ENCODE measurements at regions not wholly inside any gene's neighbourhood (a gene's known extent, or its start where the extent isn't known, plus 50 kb on each side); places are given as distances from the start of the nearest gene placed in this dataset.

- ATAC-seq (ENCODE audit: low FRiP score) = no peak
- intact Hi-C loops (cut with DNase I) = no loop called here
- WGBS, 2 donors = 30 to 33% methylated on average over 2 of the region's 2 CpGs
These were observed 1751.2 kb downstream of the SI start for GRCh38 chr3:163327086-163327485.

GRCh38 chr3:163315786-163316185 is 1762.5 kb downstream of the SI start:
- Histone ChIP-seq H3K4me3 (ENCODE audit: low read length in 2 of 2) (no peak overlapping the region), H3K4me1 (ENCODE audit: control insufficient read depth in 1 of 2, insufficient read depth in 2 of 2, low read length in 2 of 2) (no peaks in the 10 kb centered on the region), H3K27me3 (ENCODE audit: control insufficient read depth in 1 of 2, insufficient read depth in 2 of 2, low read length in 1 of 2) (no peaks in the 10 kb centered on the region), H3K36me3 (ENCODE audit: control insufficient read depth in 1 of 2, insufficient read depth in 2 of 2, low read length in 1 of 2) (no peaks in the 10 kb centered on the region), H3K27ac (ENCODE audit: low read depth in 1 of 2, low read length in 2 of 2) (no peak overlapping the region), H3K9me3 (ENCODE audit: control insufficient read depth, low read length) (no peaks in the 10 kb centered on the region)
- DNase-seq = no peak
- ATAC-seq (ENCODE audit: low FRiP score) = no peak
- intact Hi-C loops (cut with DNase I) = no loop called here

More at GRCh38 chr3:163327086-163327485, 1751.2 kb downstream of the SI start:
- H3K4me1 ChIP-seq (ENCODE audit: control insufficient read depth in 1 of 2, insufficient read depth in 2 of 2, low read length in 2 of 2) = peaks cover 2 to 3% of the 10 kb centered on the region in 2 donors
- no peak overlapping the region for H3K27ac ChIP-seq (ENCODE audit: low read depth in 1 of 2, low read length in 2 of 2)
- peaks cover 3% of the 10 kb centered on the region for H3K9me3 ChIP-seq (ENCODE audit: control insufficient read depth, low read length)
- no peaks in the 10 kb centered on the region for H3K27me3 ChIP-seq (ENCODE audit: control insufficient read depth in 1 of 2, insufficient read depth in 2 of 2, low read length in 1 of 2)
- H3K4me3 ChIP-seq (ENCODE audit: low read length in 2 of 2) = no peak overlapping the region
- DNase-seq = no peak
- no peaks in the 10 kb centered on the region for H3K36me3 ChIP-seq (ENCODE audit: control insufficient read depth in 1 of 2, insufficient read depth in 2 of 2, low read length in 1 of 2)

GRCh38 chr3:163306405-163306804 is 1771.9 kb downstream of the SI start:
- Histone ChIP-seq H3K27me3 (ENCODE audit: control insufficient read depth in 1 of 2, insufficient read depth in 2 of 2, low read length in 1 of 2) (no peaks in the 10 kb centered on the region), H3K27ac (ENCODE audit: low read depth in 1 of 2, low read length in 2 of 2) (no peak overlapping the region), H3K9me3 (ENCODE audit: control insufficient read depth, low read length) (no peaks in the 10 kb centered on the region), H3K4me3 (ENCODE audit: low read length in 2 of 2) (no peak overlapping the region), H3K36me3 (ENCODE audit: control insufficient read depth in 1 of 2, insufficient read depth in 2 of 2, low read length in 1 of 2) (no peaks in the 10 kb centered on the region), H3K4me1 (ENCODE audit: control insufficient read depth in 1 of 2, insufficient read depth in 2 of 2, low read length in 2 of 2) (no peaks in the 10 kb centered on the region)
- no peak for ATAC-seq (ENCODE audit: low FRiP score)
- DNase-seq = no peak
- WGBS, 2 donors = 97 to 98% methylated on average over 2 of the region's 2 CpGs
- intact Hi-C loops (cut with DNase I) = no loop called here

GRCh38 chr3:163273694-163274093 is 1777.1 kb downstream of the OTOL1 start:
- WGBS, 2 donors = 75 to 81% methylated on average over 2 of the region's 2 CpGs
- Histone ChIP-seq H3K4me3 (ENCODE audit: low read length in 2 of 2) (no peak overlapping the region), H3K4me1 (ENCODE audit: control insufficient read depth in 1 of 2, insufficient read depth in 2 of 2, low read length in 2 of 2) (no peaks in the 10 kb centered on the region), H3K36me3 (ENCODE audit: control insufficient read depth in 1 of 2, insufficient read depth in 2 of 2, low read length in 1 of 2) (no peaks in the 10 kb centered on the region), H3K27ac (ENCODE audit: low read depth in 1 of 2, low read length in 2 of 2) (no peak overlapping the region), H3K9me3 (ENCODE audit: control insufficient read depth, low read length) (no peaks in the 10 kb centered on the region), H3K27me3 (ENCODE audit: control insufficient read depth in 1 of 2, insufficient read depth in 2 of 2, low read length in 1 of 2) (no peaks in the 10 kb centered on the region)
- intact Hi-C loops (cut with DNase I) = no loop called here
- ATAC-seq (ENCODE audit: low FRiP score) (no peak), DNase-seq (no peak)

- Histone ChIP-seq H3K9me3 (ENCODE audit: control insufficient read depth, low read length) (no peaks in the 10 kb centered on the region), H3K27ac (ENCODE audit: low read depth in 1 of 2, low read length in 2 of 2) (no peak overlapping the region), H3K4me1 (ENCODE audit: control insufficient read depth in 1 of 2, insufficient read depth in 2 of 2, low read length in 2 of 2) (no peaks in the 10 kb centered on the region), H3K36me3 (ENCODE audit: control insufficient read depth in 1 of 2, insufficient read depth in 2 of 2, low read length in 1 of 2) (no peaks in the 10 kb centered on the region), H3K4me3 (ENCODE audit: low read length in 2 of 2) (no peak overlapping the region), H3K27me3 (ENCODE audit: control insufficient read depth in 1 of 2, insufficient read depth in 2 of 2, low read length in 1 of 2) (no peaks in the 10 kb centered on the region)
- intact Hi-C loops (cut with DNase I) = no loop called here
- no peak for ATAC-seq (ENCODE audit: low FRiP score)
- DNase-seq = no peak
These were observed 1770.1 kb downstream of the OTOL1 start for GRCh38 chr3:163266731-163267130.

- no peaks in the 10 kb centered on the region for H3K9me3 ChIP-seq (ENCODE audit: control insufficient read depth, low read length)
- no peaks in the 10 kb centered on the region for H3K36me3 ChIP-seq (ENCODE audit: control insufficient read depth in 1 of 2, insufficient read depth in 2 of 2, low read length in 1 of 2)
- H3K27me3 ChIP-seq (ENCODE audit: control insufficient read depth in 1 of 2, insufficient read depth in 2 of 2, low read length in 1 of 2) = no peaks in the 10 kb centered on the region
- ATAC-seq (ENCODE audit: low FRiP score) (no peak), DNase-seq (no peak)
- no peak overlapping the region for H3K4me3 ChIP-seq (ENCODE audit: low read length in 2 of 2)
- H3K27ac ChIP-seq (ENCODE audit: low read depth in 1 of 2, low read length in 2 of 2) = no peak overlapping the region
- intact Hi-C loops (cut with DNase I) = no loop called here
- H3K4me1 ChIP-seq (ENCODE audit: control insufficient read depth in 1 of 2, insufficient read depth in 2 of 2, low read length in 2 of 2) = no peaks in the 10 kb centered on the region
These were observed 1765.0 kb downstream of the OTOL1 start for GRCh38 chr3:163261618-163262017.

- H3K4me3 ChIP-seq (ENCODE audit: low read length in 2 of 2) = no peak overlapping the region
- ATAC-seq (ENCODE audit: low FRiP score) = no peak
- 67 to 75% methylated on average over 2 of the region's 2 CpGs for WGBS, 2 donors
- intact Hi-C loops (cut with DNase I) = no loop called here
- H3K9me3 ChIP-seq (ENCODE audit: control insufficient read depth, low read length) = no peaks in the 10 kb centered on the region
- DNase-seq = no peak
- H3K27me3 ChIP-seq (ENCODE audit: control insufficient read depth in 1 of 2, insufficient read depth in 2 of 2, low read length in 1 of 2) = no peaks in the 10 kb centered on the region
- H3K27ac ChIP-seq (ENCODE audit: low read depth in 1 of 2, low read length in 2 of 2) = no peak overlapping the region
- no peaks in the 10 kb centered on the region for H3K36me3 ChIP-seq (ENCODE audit: control insufficient read depth in 1 of 2, insufficient read depth in 2 of 2, low read length in 1 of 2)
- H3K4me1 ChIP-seq (ENCODE audit: control insufficient read depth in 1 of 2, insufficient read depth in 2 of 2, low read length in 2 of 2) = no peaks in the 10 kb centered on the region
These were observed 1764.4 kb downstream of the OTOL1 start for GRCh38 chr3:163261056-163261455.

- intact Hi-C loops (cut with DNase I) = no loop called here
- Histone ChIP-seq H3K27me3 (ENCODE audit: control insufficient read depth in 1 of 2, insufficient read depth in 2 of 2, low read length in 1 of 2) (no peaks in the 10 kb centered on the region), H3K27ac (ENCODE audit: low read depth in 1 of 2, low read length in 2 of 2) (no peak overlapping the region), H3K9me3 (ENCODE audit: control insufficient read depth, low read length) (no peaks in the 10 kb centered on the region), H3K4me1 (ENCODE audit: control insufficient read depth in 1 of 2, insufficient read depth in 2 of 2, low read length in 2 of 2) (no peaks in the 10 kb centered on the region), H3K36me3 (ENCODE audit: control insufficient read depth in 1 of 2, insufficient read depth in 2 of 2, low read length in 1 of 2) (no peaks in the 10 kb centered on the region), H3K4me3 (ENCODE audit: low read length in 2 of 2) (no peak overlapping the region)
- 92 to 93% methylated on average over 2 of the region's 2 CpGs for WGBS, 2 donors
- no peak for DNase-seq
- ATAC-seq (ENCODE audit: low FRiP score) = no peak
These were observed 1721.7 kb downstream of the OTOL1 start for GRCh38 chr3:163218336-163218735.

GRCh38 chr3:163213838-163214237 is 1717.2 kb downstream of the OTOL1 start:
- Histone ChIP-seq H3K9me3 (ENCODE audit: control insufficient read depth, low read length) (no peaks in the 10 kb centered on the region), H3K27me3 (ENCODE audit: control insufficient read depth in 1 of 2, insufficient read depth in 2 of 2, low read length in 1 of 2) (no peaks in the 10 kb centered on the region), H3K4me3 (ENCODE audit: low read length in 2 of 2) (no peak overlapping the region), H3K36me3 (ENCODE audit: control insufficient read depth in 1 of 2, insufficient read depth in 2 of 2, low read length in 1 of 2) (no peaks in the 10 kb centered on the region), H3K27ac (ENCODE audit: low read depth in 1 of 2, low read length in 2 of 2) (no peak overlapping the region), H3K4me1 (ENCODE audit: control insufficient read depth in 1 of 2, insufficient read depth in 2 of 2, low read length in 2 of 2) (no peaks in the 10 kb centered on the region)
- ATAC-seq (ENCODE audit: low FRiP score) = no peak
- no peak for DNase-seq
- 70 to 72% methylated on average over 1 of the region's 1 CpG for WGBS, 2 donors
- intact Hi-C loops (cut with DNase I) = no loop called here

Measured in aorta (tissue), 5 donors.